ENCODE measurements at regions not wholly inside any gene's neighbourhood (a gene's known extent, or its start where the extent isn't known, plus 50 kb on each side); places are given as distances from the start of the nearest gene placed in this dataset.

- Histone ChIP-seq H4K20me1 (ENCODE audit: control insufficient read depth, insufficient read depth) (no peaks in the 10 kb centered on the region), H3K27me3 (replicated peaks in 1 of 2; ENCODE audit: control insufficient read depth in 2 of 2, insufficient read depth in 2 of 2, low read length in 1 of 2) (no peaks in the 10 kb centered on the region; a peak in 1 of 4 replicates), H3K9me3 (replicated peaks; ENCODE audit: control insufficient read depth, insufficient read depth, low read length) (no peaks in the 10 kb centered on the region; the same call in 2 of the 3 replicates), H3K4me3 (no peak overlapping the region), H3K4me2 (ENCODE audit: control insufficient read depth, insufficient read depth) (no peak overlapping the region), H3K27ac (ENCODE audit: control insufficient read depth, insufficient read depth) (no peak overlapping the region), H3K79me2 (ENCODE audit: control insufficient read depth, insufficient read depth, low read length) (no peaks in the 10 kb centered on the region), H3K9ac (ENCODE audit: control insufficient read depth, insufficient read depth, low read length) (no peak overlapping the region), H2AFZ (ENCODE audit: control insufficient read depth, low read depth, low read length) (no peak overlapping the region), H3K36me3 (ENCODE audit: control insufficient read depth in 2 of 2, insufficient read depth in 2 of 2, low read length in 1 of 2) (no peaks in the 10 kb centered on the region), H3K4me1 (ENCODE audit: control insufficient read depth, insufficient read depth, low read length) (no peaks in the 10 kb centered on the region)
- no peak for DNase-seq (ENCODE audit: low read depth, low spot score)
- in situ Hi-C loops (cut with MboI), result no loop called here
- ChIA-PET RAD21 (ENCODE audit: unreplicated experiment) (interaction anchor here (0.7 kb wide), 1 partner anchor 18 kb away, joined by 3 read pairs; no protein-coding TSS in a partner anchor), SMC1A (ENCODE audit: uncharacterized antibody, unreplicated experiment) (interaction anchor here (1.5 to 1.6 kb wide), 2 partner anchors 14 to 17 kb away, joined by 5 read pairs; no protein-coding TSS in a partner anchor), POLR2A (no interaction called here), CTCF (interaction anchor here (1.8 kb wide), 1 partner anchor 18 kb away, joined by 5 read pairs; no protein-coding TSS in a partner anchor)
- no peak for FAIRE-seq
- intact Hi-C loops (cut with micrococcal nuclease; ENCODE audit: unreplicated experiment), result loop anchor here (10.0 kb wide), 1 partner anchor 59 kb away; no protein-coding TSS in a partner anchor
- BruUV-seq (replicated peaks), result no TSS peak
- WGBS (ENCODE audit: insufficient coverage, insufficient replicate concordance, low lambda C conversion rate, missing lambda C conversion rate), result 100% methylated on average over 1 of the region's 1 CpG
- no peak for ATAC-seq
- TF ChIP-seq, protein P1, sequence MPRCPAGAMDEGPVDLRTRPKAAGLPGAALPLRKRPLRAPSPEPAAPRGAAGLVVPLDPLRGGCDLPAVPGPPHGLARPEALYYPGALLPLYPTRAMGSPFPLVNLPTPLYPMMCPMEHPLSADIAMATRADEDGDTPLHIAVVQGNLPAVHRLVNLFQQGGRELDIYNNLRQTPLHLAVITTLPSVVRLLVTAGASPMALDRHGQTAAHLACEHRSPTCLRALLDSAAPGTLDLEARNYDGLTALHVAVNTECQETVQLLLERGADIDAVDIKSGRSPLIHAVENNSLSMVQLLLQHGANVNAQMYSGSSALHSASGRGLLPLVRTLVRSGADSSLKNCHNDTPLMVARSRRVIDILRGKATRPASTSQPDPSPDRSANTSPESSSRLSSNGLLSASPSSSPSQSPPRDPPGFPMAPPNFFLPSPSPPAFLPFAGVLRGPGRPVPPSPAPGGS (IDR thresholded peaks at IDR 0.05; ENCODE audit: borderline replicate concordance, insufficient read depth, low read depth, low read length, poor library complexity, severe bottlenecking), result no peak
- TF ChIP-seq, protein P2, sequence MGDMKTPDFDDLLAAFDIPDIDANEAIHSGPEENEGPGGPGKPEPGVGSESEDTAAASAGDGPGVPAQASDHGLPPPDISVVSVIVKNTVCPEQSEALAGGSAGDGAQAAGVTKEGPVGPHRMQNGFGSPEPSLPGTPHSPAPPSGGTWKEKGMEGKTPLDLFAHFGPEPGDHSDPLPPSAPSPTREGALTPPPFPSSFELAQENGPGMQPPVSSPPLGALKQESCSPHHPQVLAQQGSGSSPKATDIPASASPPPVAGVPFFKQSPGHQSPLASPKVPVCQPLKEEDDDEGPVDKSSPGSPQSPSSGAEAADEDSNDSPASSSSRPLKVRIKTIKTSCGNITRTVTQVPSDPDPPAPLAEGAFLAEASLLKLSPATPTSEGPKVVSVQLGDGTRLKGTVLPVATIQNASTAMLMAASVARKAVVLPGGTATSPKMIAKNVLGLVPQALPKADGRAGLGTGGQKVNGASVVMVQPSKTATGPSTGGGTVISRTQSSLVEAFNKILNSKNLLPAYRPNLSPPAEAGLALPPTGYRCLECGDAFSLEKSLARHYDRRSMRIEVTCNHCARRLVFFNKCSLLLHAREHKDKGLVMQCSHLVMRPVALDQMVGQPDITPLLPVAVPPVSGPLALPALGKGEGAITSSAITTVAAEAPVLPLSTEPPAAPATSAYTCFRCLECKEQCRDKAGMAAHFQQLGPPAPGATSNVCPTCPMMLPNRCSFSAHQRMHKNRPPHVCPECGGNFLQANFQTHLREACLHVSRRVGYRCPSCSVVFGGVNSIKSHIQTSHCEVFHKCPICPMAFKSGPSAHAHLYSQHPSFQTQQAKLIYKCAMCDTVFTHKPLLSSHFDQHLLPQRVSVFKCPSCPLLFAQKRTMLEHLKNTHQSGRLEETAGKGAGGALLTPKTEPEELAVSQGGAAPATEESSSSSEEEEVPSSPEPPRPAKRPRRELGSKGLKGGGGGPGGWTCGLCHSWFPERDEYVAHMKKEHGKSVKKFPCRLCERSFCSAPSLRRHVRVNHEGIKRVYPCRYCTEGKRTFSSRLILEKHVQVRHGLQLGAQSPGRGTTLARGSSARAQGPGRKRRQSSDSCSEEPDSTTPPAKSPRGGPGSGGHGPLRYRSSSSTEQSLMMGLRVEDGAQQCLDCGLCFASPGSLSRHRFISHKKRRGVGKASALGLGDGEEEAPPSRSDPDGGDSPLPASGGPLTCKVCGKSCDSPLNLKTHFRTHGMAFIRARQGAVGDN (IDR thresholded peaks at IDR 0.05), result no peak
- no peak for TF ChIP-seq EZH2 (IDR thresholded peaks at IDR 0.05; ENCODE audit: borderline replicate concordance, control insufficient read depth, low read depth, low read length)
- TF ChIP-seq, protein P3, sequence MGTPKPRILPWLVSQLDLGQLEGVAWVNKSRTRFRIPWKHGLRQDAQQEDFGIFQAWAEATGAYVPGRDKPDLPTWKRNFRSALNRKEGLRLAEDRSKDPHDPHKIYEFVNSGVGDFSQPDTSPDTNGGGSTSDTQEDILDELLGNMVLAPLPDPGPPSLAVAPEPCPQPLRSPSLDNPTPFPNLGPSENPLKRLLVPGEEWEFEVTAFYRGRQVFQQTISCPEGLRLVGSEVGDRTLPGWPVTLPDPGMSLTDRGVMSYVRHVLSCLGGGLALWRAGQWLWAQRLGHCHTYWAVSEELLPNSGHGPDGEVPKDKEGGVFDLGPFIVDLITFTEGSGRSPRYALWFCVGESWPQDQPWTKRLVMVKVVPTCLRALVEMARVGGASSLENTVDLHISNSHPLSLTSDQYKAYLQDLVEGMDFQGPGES (IDR thresholded peaks at IDR 0.05), result no peak
- TF ChIP-seq RFX5 (IDR thresholded peaks at IDR 0.05; ENCODE audit: low read depth, low read length), result no peak
- TF ChIP-seq ZBTB33 (IDR thresholded peaks at IDR 0.05), result no peak
- no peak for TF ChIP-seq ZSCAN29 (IDR thresholded peaks at IDR 0.05)
- no peak for TF ChIP-seq YBX1 (IDR thresholded peaks at IDR 0.05)
- no peak for TF ChIP-seq SIX5 (IDR thresholded peaks at IDR 0.05; ENCODE audit: low read depth, low read length, severe bottlenecking)
- TF ChIP-seq CEBPB (IDR thresholded peaks at IDR 0.05; ENCODE audit: borderline replicate concordance in 1 of 2, low read depth in 2 of 2, low read length in 2 of 2), result no peak
- no peak for TF ChIP-seq CREB1 (IDR thresholded peaks at IDR 0.05; ENCODE audit: low read depth)
- no peak for TF ChIP-seq IKZF2 (IDR thresholded peaks at IDR 0.05)
- TF ChIP-seq EP300 (IDR thresholded peaks at IDR 0.05; ENCODE audit: borderline replicate concordance in 1 of 2, control insufficient read depth in 1 of 2, low read depth in 2 of 2, low read length in 2 of 2), result no peak
Observed at GRCh38 chr15:36483409-36483808, 96.0 kb upstream of the CDIN1 start.

Data from GM12878 (cell line).